CD4-positive, CD25-positive, alpha-beta regulatory T cell (primary cell): ENCODE measurements at regions not wholly inside any gene's neighbourhood (a gene's known extent, or its start where the extent isn't known, plus 50 kb on each side); places are given as distances from the start of the nearest gene placed in this dataset.

Experiments used
- ATAC-seq, 2 donors: fragments of 150-1000 bp; cut with Tn5 transposase; one replicate each; pipeline ENCODE4 v1.10.0; 2021; ENCODE audit warnings: low read depth in 2 of 2, moderate number of reproducible peaks in 2 of 2, moderate library complexity in 1 of 2
- DNase-seq, 3 donors: peaks; one replicate each; pipeline versions ENCODE4 v3.0.0 to v3.0.0-alpha.2; 2012 to 2022; ENCODE audit warnings: mixed read lengths in 1 of 3
- H3K27ac ChIP-seq: one replicate; pipeline ENCODE4 v1.7.0; 2013; ENCODE audit warnings: mild to moderate bottlenecking, low read length; ENCODE audit not compliant: insufficient read depth, poor library complexity, severe bottlenecking
- H3K27me3 ChIP-seq: one replicate; pipeline ENCODE4 v1.7.0; 2013; ENCODE audit warnings: low read length; ENCODE audit not compliant: control insufficient read depth, insufficient read depth
- H3K36me3 ChIP-seq: one replicate; pipeline ENCODE4 v1.7.0; 2013; ENCODE audit warnings: mild to moderate bottlenecking, low read length, moderate library complexity; ENCODE audit not compliant: control insufficient read depth, insufficient read depth
- H3K4me1 ChIP-seq: 2 replicates; pipeline ENCODE4 v1.7.0; 2013; ENCODE audit warnings: mild to moderate bottlenecking, low read length; ENCODE audit not compliant: insufficient read depth, control insufficient read depth, poor library complexity, severe bottlenecking
- H3K4me3 ChIP-seq: one replicate; pipeline ENCODE4 v1.7.0; 2013; ENCODE audit warnings: low read depth, mild to moderate bottlenecking, low read length, moderate library complexity
- H3K9me3 ChIP-seq, 2 experiments: 1 replicate in 1 of 2; 2 replicates in 1 of 2; pipeline ENCODE4 v1.7.0; 2013; ENCODE audit warnings: low read length in 2 of 2, mild to moderate bottlenecking in 1 of 2, moderate library complexity in 1 of 2; ENCODE audit not compliant: control insufficient read depth in 2 of 2
- H3K27ac Mint-ChIP-seq, 3 donors: one replicate each; pipeline ENCODE4 v1.8.0; 2020 to 2022; ENCODE audit warnings: mild to moderate bottlenecking in 3 of 3, mixed read lengths in 3 of 3, moderate library complexity in 2 of 3
- H3K27me3 Mint-ChIP-seq: one replicate; pipeline ENCODE4 v1.8.0; 2022; ENCODE audit warnings: mild to moderate bottlenecking, mixed read lengths
- H3K36me3 Mint-ChIP-seq: one replicate; pipeline ENCODE4 v1.8.0; 2020; ENCODE audit warnings: mixed read lengths
- H3K4me1 Mint-ChIP-seq, 4 donors: one replicate each; pipeline ENCODE4 v1.8.0; 2020 to 2022; ENCODE audit warnings: mixed read lengths in 4 of 4, mild to moderate bottlenecking in 1 of 4
- H3K4me3 Mint-ChIP-seq, 4 donors: one replicate each; pipeline ENCODE4 v1.8.0; 2020 to 2022; ENCODE audit warnings: mild to moderate bottlenecking in 4 of 4, mixed read lengths in 4 of 4, moderate library complexity in 3 of 4
- H3K9me3 Mint-ChIP-seq, 7 donors: one replicate each; pipeline ENCODE4 v1.8.0; 2020 to 2022; ENCODE audit warnings: mixed read lengths in 7 of 7, mild to moderate bottlenecking in 3 of 7, moderate library complexity in 2 of 7

DNA sequence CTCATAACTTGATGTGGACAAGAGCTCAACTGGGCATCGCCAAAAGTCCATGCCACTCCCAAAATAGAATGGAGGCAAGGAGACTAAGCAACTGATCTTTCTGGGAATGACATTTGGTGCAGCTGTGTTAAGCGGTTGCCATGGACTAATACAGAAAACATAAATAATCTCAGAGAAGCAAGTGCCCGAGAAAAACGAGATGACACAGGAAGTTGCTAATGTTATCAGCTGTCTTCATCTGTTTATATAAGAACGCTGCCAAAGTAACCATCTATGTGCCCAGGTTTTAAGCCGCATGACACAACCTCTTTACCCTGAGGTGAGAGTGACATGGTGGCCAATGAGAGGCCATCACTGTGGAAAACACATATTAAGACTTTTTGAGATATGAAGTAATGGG, 54.9 kb upstream of the SACS start:
- Mint-ChIP-seq H3K9me3 (peaks cover 0 to 2% (median 0%) of the 10 kb centered on the region in 7 donors), H3K4me1 (peaks cover 5 to 6% (median 5%) of the 10 kb centered on the region in 4 donors), H3K27me3 (peaks cover 27% of the 10 kb centered on the region), H3K4me3 (no peak overlapping the region), H3K36me3 (no peaks in the 10 kb centered on the region), H3K27ac (peak overlapping the region in 1 of 3 donors; percentile 25)
- Histone ChIP-seq H3K36me3 (no peaks in the 10 kb centered on the region), H3K4me3 (no peak overlapping the region), H3K27me3 (peaks cover 1% of the 10 kb centered on the region), H3K4me1 (peaks cover 3% of the 10 kb centered on the region), H3K27ac (no peak overlapping the region), H3K9me3 (no peaks in the 10 kb centered on the region)
- no peak for DNase-seq
- no peak for ATAC-seq

DNA sequence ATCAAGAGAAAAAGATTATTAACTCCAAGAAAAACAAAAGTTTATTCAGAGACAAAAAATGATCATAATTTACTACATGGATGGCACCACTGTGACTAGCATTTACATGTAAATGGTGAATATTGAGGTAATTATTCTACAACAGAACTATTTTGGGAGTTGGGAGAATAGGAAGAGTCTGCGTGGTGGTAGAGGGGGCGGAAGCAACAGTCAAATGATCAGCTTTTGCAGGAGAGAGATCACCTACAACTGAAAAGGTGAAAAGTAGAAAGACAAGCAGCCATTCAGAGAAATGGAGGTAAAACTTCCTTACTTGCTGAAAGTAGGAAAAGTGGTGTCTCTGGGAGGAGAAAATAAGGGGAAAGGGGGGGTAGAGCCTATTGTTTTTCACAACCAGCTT, 62.8 kb upstream of the SACS start:
- Histone ChIP-seq H3K9me3 (no peaks in the 10 kb centered on the region), H3K27ac (no peak overlapping the region), H3K4me1 (no peaks in the 10 kb centered on the region), H3K4me3 (no peak overlapping the region), H3K27me3 (peaks cover 3% of the 10 kb centered on the region), H3K36me3 (no peaks in the 10 kb centered on the region)
- H3K4me1 Mint-ChIP-seq = no peaks in the 10 kb centered on the region
- no peaks in the 10 kb centered on the region for H3K36me3 Mint-ChIP-seq
- no peak overlapping the region for H3K27ac Mint-ChIP-seq
- ATAC-seq (no peak), DNase-seq (no peak)
- peaks cover 0 to 2% (median 0%) of the 10 kb centered on the region in 7 donors for H3K9me3 Mint-ChIP-seq
- peaks cover 38% of the 10 kb centered on the region for H3K27me3 Mint-ChIP-seq
- no peak overlapping the region for H3K4me3 Mint-ChIP-seq

DNA sequence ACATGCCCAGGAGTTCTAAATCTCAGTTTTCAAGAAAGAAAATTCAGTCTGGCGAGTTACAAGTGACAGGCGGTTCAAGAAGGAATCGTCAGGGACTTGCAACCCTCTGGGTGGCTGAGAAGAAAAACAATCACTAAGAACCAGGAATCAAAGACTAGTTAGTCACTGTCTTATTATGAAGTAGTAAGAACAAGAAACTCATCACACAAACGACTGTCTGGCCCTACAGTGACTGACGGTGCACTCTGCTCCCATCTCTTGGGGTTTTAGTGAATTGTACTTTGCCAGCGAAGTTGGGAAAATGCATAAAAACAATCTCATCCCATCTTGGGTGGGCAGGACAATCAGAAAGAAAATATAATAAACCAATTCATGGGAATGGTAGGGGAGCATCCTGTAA, 63.7 kb upstream of the SACS start:
- DNase-seq = no peak
- Histone ChIP-seq H3K27ac (no peak overlapping the region), H3K9me3 (no peaks in the 10 kb centered on the region), H3K27me3 (peaks cover 3% of the 10 kb centered on the region), H3K36me3 (no peaks in the 10 kb centered on the region), H3K4me1 (no peaks in the 10 kb centered on the region), H3K4me3 (no peak overlapping the region)
- no peak for ATAC-seq
- Mint-ChIP-seq H3K4me1 (no peaks in the 10 kb centered on the region), H3K4me3 (no peak overlapping the region), H3K36me3 (no peaks in the 10 kb centered on the region), H3K27me3 (peaks cover 38% of the 10 kb centered on the region), H3K9me3 (peaks cover 0 to 2% (median 0%) of the 10 kb centered on the region in 7 donors), H3K27ac (no peak overlapping the region)

DNA sequence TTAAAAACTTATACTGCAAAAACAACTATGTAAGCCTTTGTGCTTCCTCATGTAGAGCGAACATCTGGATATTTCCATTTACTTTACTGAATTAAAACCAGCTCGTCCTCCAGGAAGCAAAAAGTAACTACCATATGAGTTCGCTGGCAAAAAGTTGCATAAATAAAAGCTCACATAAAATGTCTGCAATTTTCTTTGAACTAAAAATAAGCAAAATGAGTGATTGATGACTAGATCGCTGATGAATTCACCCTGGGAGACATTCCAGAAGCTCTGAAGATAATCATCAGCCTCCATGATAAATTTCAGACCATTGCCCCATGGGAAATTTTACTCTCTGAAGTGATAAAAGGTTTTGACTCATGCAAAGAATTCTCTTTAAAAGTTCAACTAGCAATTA, 67.3 kb upstream of the SACS start:
- H3K4me3 Mint-ChIP-seq = no peak overlapping the region
- Histone ChIP-seq H3K4me1 (no peaks in the 10 kb centered on the region), H3K27me3 (peaks cover 5% of the 10 kb centered on the region), H3K4me3 (no peak overlapping the region), H3K27ac (no peak overlapping the region), H3K9me3 (no peaks in the 10 kb centered on the region), H3K36me3 (no peaks in the 10 kb centered on the region)
- no peaks in the 10 kb centered on the region for H3K4me1 Mint-ChIP-seq
- DNase-seq (no peak), ATAC-seq (no peak)
- peaks cover 43% of the 10 kb centered on the region for H3K27me3 Mint-ChIP-seq
- H3K27ac Mint-ChIP-seq = no peak overlapping the region
- no peaks in the 10 kb centered on the region for H3K36me3 Mint-ChIP-seq
- H3K9me3 Mint-ChIP-seq = peaks cover 0 to 2% (median 0%) of the 10 kb centered on the region in 7 donors

DNA sequence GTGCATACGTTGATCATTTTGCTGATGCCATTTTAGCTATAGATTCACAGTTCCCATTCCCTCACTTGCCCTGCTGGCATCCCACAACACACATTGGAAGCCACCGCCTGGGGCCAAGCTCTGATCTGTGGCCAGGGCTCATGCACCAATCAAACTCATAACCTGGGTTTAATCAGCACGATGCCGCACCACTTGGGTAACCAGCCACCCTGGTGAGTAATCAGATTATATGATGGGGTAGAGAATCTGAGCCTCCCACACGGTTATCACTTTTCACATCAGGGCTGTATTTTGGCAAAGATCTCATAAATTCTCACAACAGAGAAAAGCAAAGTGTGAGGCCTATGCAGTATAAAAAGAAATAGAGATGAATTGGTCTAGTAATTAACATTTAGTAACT, 66.0 kb upstream of the TNFRSF19 start:
- H3K9me3 Mint-ChIP-seq = no peaks in the 10 kb centered on the region
- H3K27ac Mint-ChIP-seq = no peak overlapping the region
- no peak overlapping the region for H3K4me3 Mint-ChIP-seq

DNA sequence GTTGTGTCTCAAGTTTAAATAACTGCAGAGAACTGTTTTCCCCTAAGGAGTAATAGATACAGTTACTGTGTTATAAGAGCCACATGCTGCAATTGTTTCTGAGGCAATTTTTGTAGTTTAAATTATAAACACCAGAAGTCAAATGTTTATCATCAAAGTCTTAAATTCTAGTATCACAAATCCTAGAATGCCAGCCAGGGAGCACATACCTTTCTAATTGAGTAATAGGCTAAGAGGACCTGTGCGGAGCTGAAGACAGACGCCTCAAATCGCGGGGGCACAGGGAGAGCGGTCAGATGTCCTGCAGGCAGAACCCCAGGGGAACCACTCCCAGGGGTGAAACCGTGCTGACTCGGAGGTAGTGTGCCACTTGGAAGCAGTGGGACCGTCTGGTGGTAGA, 65.2 kb upstream of the TNFRSF19 start:
- no peak overlapping the region for H3K27ac Mint-ChIP-seq
- Histone ChIP-seq H3K4me3 (no peak overlapping the region), H3K36me3 (no peaks in the 10 kb centered on the region), H3K27ac (no peak overlapping the region), H3K27me3 (peaks cover 5% of the 10 kb centered on the region), H3K4me1 (no peaks in the 10 kb centered on the region), H3K9me3 (no peaks in the 10 kb centered on the region)
- H3K27me3 Mint-ChIP-seq = peaks cover 18% of the 10 kb centered on the region
- ATAC-seq = no peak
- no peak overlapping the region for H3K4me3 Mint-ChIP-seq
- no peaks in the 10 kb centered on the region for H3K36me3 Mint-ChIP-seq
- no peak for DNase-seq
- H3K9me3 Mint-ChIP-seq = no peaks in the 10 kb centered on the region
- no peaks in the 10 kb centered on the region for H3K4me1 Mint-ChIP-seq

More for the DNA sequence above, 66.0 kb upstream of the TNFRSF19 start:
- Histone ChIP-seq H3K4me1 (no peaks in the 10 kb centered on the region), H3K27me3 (peaks cover 5% of the 10 kb centered on the region), H3K36me3 (no peaks in the 10 kb centered on the region), H3K4me3 (no peak overlapping the region), H3K27ac (no peak overlapping the region), H3K9me3 (no peaks in the 10 kb centered on the region)
- ATAC-seq = no peak
- Mint-ChIP-seq H3K27me3 (peaks cover 25% of the 10 kb centered on the region), H3K4me1 (no peaks in the 10 kb centered on the region), H3K36me3 (no peaks in the 10 kb centered on the region)
- DNase-seq = no peak

DNA sequence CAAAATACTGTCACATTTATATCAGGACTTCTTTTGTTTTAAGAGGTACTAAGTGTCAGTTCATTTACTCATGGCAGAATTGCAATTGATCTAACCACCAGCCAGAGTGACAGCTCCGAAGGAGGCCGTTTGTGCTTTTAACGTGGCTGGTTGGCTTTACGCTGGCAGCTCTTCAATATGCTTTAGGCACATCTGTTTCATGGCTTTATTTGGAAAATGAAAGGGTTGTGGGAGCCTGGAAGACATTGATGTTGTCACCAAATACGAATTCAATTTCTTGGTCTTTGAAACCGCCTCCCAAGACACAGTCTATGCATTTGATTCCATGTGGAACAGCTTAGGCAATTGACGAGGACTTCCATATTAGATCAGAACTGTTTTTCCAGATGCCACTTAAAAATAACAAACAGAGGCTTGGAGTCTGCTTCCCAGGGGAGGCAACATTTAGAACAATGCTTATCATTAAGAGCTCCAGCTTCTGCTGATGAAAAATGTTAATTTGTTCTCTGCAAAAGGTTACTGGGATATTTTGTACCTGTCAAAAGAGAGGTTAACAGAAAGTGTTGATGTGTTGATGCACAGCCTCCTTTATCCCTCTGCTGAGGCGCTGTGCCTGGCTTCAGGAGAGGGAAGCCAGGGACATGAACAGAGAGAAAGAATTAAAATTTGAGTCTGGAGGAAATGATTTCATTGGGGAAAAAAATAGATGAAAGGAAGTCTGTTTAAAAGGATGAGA, 64.0 kb upstream of the TNFRSF19 start:
- peaks cover 15% of the 10 kb centered on the region for H3K27me3 Mint-ChIP-seq
- Histone ChIP-seq H3K27ac (no peak overlapping the region), H3K4me3 (no peak overlapping the region), H3K27me3 (peaks cover 9% of the 10 kb centered on the region), H3K36me3 (no peaks in the 10 kb centered on the region), H3K4me1 (no peaks in the 10 kb centered on the region), H3K9me3 (no peaks in the 10 kb centered on the region)
- no peak overlapping the region for H3K27ac Mint-ChIP-seq
- ATAC-seq (no peak), DNase-seq (no peak)
- no peak overlapping the region for H3K4me3 Mint-ChIP-seq
- no peaks in the 10 kb centered on the region for H3K36me3 Mint-ChIP-seq
- H3K4me1 Mint-ChIP-seq = no peaks in the 10 kb centered on the region
- no peaks in the 10 kb centered on the region for H3K9me3 Mint-ChIP-seq

DNA sequence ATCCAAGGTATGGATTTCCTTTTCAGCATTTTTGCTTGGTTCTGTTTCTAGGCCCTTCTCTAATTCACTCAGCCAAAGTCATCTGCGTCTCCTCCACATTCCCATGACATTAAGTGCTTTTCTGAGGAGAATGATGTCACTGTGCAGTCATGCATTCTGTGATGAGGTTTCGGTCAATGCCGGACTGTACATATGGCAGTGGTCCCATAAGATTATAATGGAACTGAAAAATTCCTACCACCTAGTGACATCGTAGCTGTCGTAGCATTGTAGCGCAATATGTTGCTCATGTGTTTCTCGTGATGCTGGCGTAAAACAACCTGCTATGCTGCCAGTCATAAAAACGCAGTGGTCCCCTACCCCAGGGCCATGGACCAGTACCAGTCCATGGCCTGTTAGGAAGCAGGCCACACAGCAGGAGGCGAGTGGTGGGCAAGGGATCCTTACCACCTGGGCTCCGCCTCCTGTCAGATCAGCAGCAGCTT, 63.4 kb upstream of the TNFRSF19 start:
- Mint-ChIP-seq H3K36me3 (no peaks in the 10 kb centered on the region), H3K27me3 (peaks cover 19% of the 10 kb centered on the region), H3K4me3 (no peak overlapping the region), H3K9me3 (no peaks in the 10 kb centered on the region), H3K27ac (no peak overlapping the region), H3K4me1 (no peaks in the 10 kb centered on the region)
- peaks cover 12% of the 10 kb centered on the region for H3K27me3 ChIP-seq
- DNase-seq (no peak), ATAC-seq (no peak)
- no peak overlapping the region for H3K4me3 ChIP-seq
- H3K4me1 ChIP-seq = no peaks in the 10 kb centered on the region
- no peaks in the 10 kb centered on the region for H3K9me3 ChIP-seq
- no peaks in the 10 kb centered on the region for H3K36me3 ChIP-seq
- no peak overlapping the region for H3K27ac ChIP-seq
